Right atrium auricular region (tissue), 2 donors: ENCODE measurements at regions not wholly inside any gene's neighbourhood (a gene's known extent, or its start where the extent isn't known, plus 50 kb on each side); places are given as distances from the start of the nearest gene placed in this dataset.

Experiments used
- DNase-seq: peaks from one replicate; pipeline ENCODE4 v3.0.0-alpha.2; 2019; ENCODE audit warnings: low spot score
- H3K27ac ChIP-seq, 2 donors: fragments of 200-600 bp; sonication (generic); 1 replicate in 1 of 2; 2 replicates in 1 of 2; pipeline ENCODE4 v1.5.1; 2016 to 2019
- H3K27me3 ChIP-seq, 2 donors: fragments of 200-600 bp; sonication (generic); one replicate each; pipeline versions ENCODE4 v1.5.1 to v1.6.0; 2017 to 2019
- H3K36me3 ChIP-seq: fragments of 200-600 bp; sonication (generic); one replicate; pipeline ENCODE4 v1.5.1; 2016
- H3K4me1 ChIP-seq, 2 donors: fragments of 200-600 bp; sonication (generic); one replicate each; pipeline versions ENCODE4 v1.5.1 to v1.6.0; 2017 to 2019
- H3K4me3 ChIP-seq, 2 donors: fragments of 200-600 bp; sonication (generic); 1 replicate in 1 of 2; 2 replicates in 1 of 2; pipeline ENCODE4 v1.5.1; 2017 to 2019; ENCODE audit warnings: mild to moderate bottlenecking in 1 of 2, moderate library complexity in 1 of 2
- H3K9me3 ChIP-seq, 2 donors: fragments of 200-600 bp; sonication (generic); one replicate each; pipeline ENCODE4 v1.5.1; 2019
- CTCF ChIP-seq, 2 donors: fragments of 200-600 bp; sonication (generic); IDR thresholded peaks; one replicate each; pipeline ENCODE4 v1.5.1; 2019; ENCODE audit warnings: antibody characterized with exemption in 2 of 2

- Histone ChIP-seq H3K36me3 (no peaks in the 10 kb centered on the region), H3K4me1 (peaks cover 0 to 22% of the 10 kb centered on the region in 2 donors), H3K4me3 (no peak overlapping the region), H3K27me3 (no peaks in the 10 kb centered on the region), H3K27ac (no peak overlapping the region), H3K9me3 (no peaks in the 10 kb centered on the region)
- no peak for DNase-seq
- TF ChIP-seq CTCF (IDR thresholded peaks at IDR 0.05), result no peak
Observed at GRCh38 chr10:3497581-3497980, 287.4 kb downstream of the KLF6 start.

GRCh38 chr10:3496138-3496537 lies 288.9 kb downstream of the KLF6 start:
- Histone ChIP-seq H3K36me3 (no peaks in the 10 kb centered on the region), H3K27me3 (no peaks in the 10 kb centered on the region), H3K4me3 (no peak overlapping the region), H3K27ac (no peak overlapping the region), H3K9me3 (no peaks in the 10 kb centered on the region), H3K4me1 (peaks cover 0 to 17% of the 10 kb centered on the region in 2 donors)
- no peak for DNase-seq
- no peak for TF ChIP-seq CTCF (IDR thresholded peaks at IDR 0.05)

GRCh38 chr10:3495281-3495680 lies 289.7 kb downstream of the KLF6 start:
- Histone ChIP-seq H3K36me3 (no peaks in the 10 kb centered on the region), H3K9me3 (no peaks in the 10 kb centered on the region), H3K27me3 (no peaks in the 10 kb centered on the region), H3K4me1 (peaks cover 0 to 10% of the 10 kb centered on the region in 2 donors), H3K4me3 (no peak overlapping the region), H3K27ac (peak overlapping the region; percentile 69 to 72)
- TF ChIP-seq CTCF (IDR thresholded peaks at IDR 0.05), result no peak
- no peak for DNase-seq

- no peak for DNase-seq
- Histone ChIP-seq H3K9me3 (no peaks in the 10 kb centered on the region), H3K27me3 (no peaks in the 10 kb centered on the region), H3K4me3 (peak overlapping the region; percentile 2 to 36), H3K36me3 (no peaks in the 10 kb centered on the region), H3K4me1 (peaks cover 0 to 5% of the 10 kb centered on the region in 2 donors), H3K27ac (peak overlapping the region; percentile 69 to 72)
- no peak for TF ChIP-seq CTCF (IDR thresholded peaks at IDR 0.05)
Observed at GRCh38 chr10:3494838-3495230, 290.2 kb downstream of the KLF6 start.

- H3K4me1 ChIP-seq, result peaks cover 0 to 5% of the 10 kb centered on the region in 2 donors
- H3K9me3 ChIP-seq, result no peaks in the 10 kb centered on the region
- H3K27me3 ChIP-seq, result no peaks in the 10 kb centered on the region
- peak overlapping the region; percentile 2 to 36 for H3K4me3 ChIP-seq
- DNase-seq, result peak; percentile 79
- no peak for TF ChIP-seq CTCF (IDR thresholded peaks at IDR 0.05)
- H3K36me3 ChIP-seq, result no peaks in the 10 kb centered on the region
- H3K27ac ChIP-seq, result peak overlapping the region; percentile 69 to 72
Observed at GRCh38 chr10:3494131-3494837, 290.7 kb downstream of the KLF6 start.

GRCh38 chr10:3493621-3494020 lies 291.4 kb downstream of the KLF6 start:
- H3K27ac ChIP-seq, result peak overlapping the region; percentile 69 to 72
- H3K36me3 ChIP-seq, result no peaks in the 10 kb centered on the region
- DNase-seq, result no peak
- H3K4me1 ChIP-seq, result no peaks in the 10 kb centered on the region
- no peaks in the 10 kb centered on the region for H3K9me3 ChIP-seq
- peak overlapping the region in 1 of 2 donors; percentile 36 for H3K4me3 ChIP-seq
- TF ChIP-seq CTCF (IDR thresholded peaks at IDR 0.05), result no peak
- no peaks in the 10 kb centered on the region for H3K27me3 ChIP-seq
